ENCODE measurements at regions not wholly inside any gene's neighbourhood (a gene's known extent, or its start where the extent isn't known, plus 50 kb on each side); places are given as distances from the start of the nearest gene placed in this dataset.

GRCh38 chr12:89117448-89118034 lies 234.8 kb downstream of the DUSP6 start:
- TF ChIP-seq MAX (IDR thresholded peaks at IDR 0.05; ENCODE audit: low read depth), result no peak
- TF ChIP-seq GABPA (IDR thresholded peaks at IDR 0.05; ENCODE audit: low read depth), result no peak
- no peak for TF ChIP-seq EZH2phosphoT487 (IDR thresholded peaks at IDR 0.05; ENCODE audit: borderline replicate concordance, low read depth)
- TF ChIP-seq POLR2AphosphoS5 (IDR thresholded peaks at IDR 0.05; ENCODE audit: low read depth, low read length), result no peak
- no peak for TF ChIP-seq JUND (IDR thresholded peaks at IDR 0.05)
- no peak for TF ChIP-seq MXI1 (IDR thresholded peaks at IDR 0.05; ENCODE audit: low read depth, low read length)
